Tongue (tissue), 1 donor: ENCODE measurements at regions not wholly inside any gene's neighbourhood (a gene's known extent, or its start where the extent isn't known, plus 50 kb on each side); places are given as distances from the start of the nearest gene placed in this dataset.

Source experiments
- DNase-seq: peaks from one replicate; pipeline ENCODE4 v3.0.0-alpha.2; 2015

GRCh38 chr2:20150110-20150706 is 74.7 kb downstream of the SDC1 start:
- no peak for DNase-seq

- no peak for DNase-seq
Observed at GRCh38 chr2:20149703-20150030, 75.3 kb downstream of the SDC1 start.

GRCh38 chr2:20148923-20149702 is 75.8 kb downstream of the SDC1 start:
- no peak for DNase-seq

DNA sequence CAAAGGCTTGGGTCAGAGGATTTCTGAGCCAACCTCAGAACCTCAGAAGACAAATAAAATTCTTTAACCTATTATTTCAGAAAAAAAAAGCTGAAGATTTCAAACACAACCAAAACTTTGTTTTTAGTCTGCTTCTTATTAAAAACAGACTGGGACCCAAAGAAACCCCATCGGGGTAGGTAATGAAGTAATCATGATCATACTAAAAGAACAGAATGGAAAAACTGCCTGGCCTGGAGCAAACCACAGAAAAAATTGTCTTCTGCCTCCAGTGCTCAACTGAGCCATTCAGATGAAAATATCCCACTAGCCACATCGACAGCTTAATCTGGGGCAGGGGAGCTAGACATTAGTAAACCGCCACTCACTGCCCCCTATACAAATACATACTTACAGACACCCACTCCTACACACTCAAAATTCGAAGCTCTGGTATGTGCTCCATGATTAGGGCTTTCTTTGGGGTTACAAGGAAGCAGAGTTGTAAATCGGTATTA is 76.5 kb downstream of the SDC1 start:
- no peak for DNase-seq

- no peak for DNase-seq
Observed at GRCh38 chr2:20147351-20147750, 77.6 kb downstream of the SDC1 start.

DNA sequence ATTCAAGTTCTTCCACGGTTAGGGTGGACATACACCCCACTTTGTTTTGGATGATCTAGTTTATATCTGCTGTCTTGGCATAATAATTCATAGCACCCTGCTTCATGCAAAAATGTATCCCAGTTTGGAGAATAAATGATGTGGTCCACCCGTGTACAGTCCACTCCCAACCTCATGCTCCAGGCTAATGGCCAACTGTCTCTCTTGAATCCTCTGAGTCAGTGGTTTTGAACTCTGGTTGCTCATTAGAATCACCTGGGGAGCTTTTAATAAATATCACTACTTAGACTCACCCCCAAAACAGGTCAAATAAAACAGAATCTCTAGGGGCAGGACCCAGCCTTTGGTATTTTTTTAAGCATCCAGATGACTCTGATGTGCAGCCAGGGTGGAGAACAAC is 78.5 kb downstream of the SDC1 start:
- DNase-seq = no peak

- DNase-seq = no peak
Observed at GRCh38 chr2:20145497-20146193, 79.3 kb downstream of the SDC1 start.

- DNase-seq = no peak
Observed at GRCh38 chr2:20144861-20145260, 80.1 kb downstream of the SDC1 start.

DNA sequence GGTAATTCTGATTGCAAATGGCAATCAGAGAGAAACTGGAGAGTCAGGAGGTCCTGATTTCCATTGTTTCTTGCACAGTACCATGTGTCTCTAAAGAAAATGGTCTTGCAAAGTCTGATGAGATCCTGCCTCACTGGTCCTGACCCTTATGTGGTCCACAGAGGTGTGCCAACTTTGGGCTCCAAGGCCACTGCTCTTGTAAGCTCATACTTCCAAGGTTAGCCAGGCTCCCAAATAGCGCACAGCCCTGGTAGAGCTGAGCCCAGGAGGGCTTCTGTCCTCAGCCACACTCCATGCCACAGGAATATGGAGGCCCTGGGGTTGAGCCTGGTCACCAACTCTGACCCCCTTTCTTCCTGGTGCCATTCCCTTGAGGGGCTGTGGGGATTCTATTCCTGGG is 80.7 kb downstream of the SDC1 start:
- DNase-seq = no peak

GRCh38 chr2:20143263-20143662 is 81.7 kb downstream of the SDC1 start:
- DNase-seq = no peak

GRCh38 chr2:20141806-20142205 is 83.1 kb downstream of the SDC1 start:
- DNase-seq = no peak

DNA sequence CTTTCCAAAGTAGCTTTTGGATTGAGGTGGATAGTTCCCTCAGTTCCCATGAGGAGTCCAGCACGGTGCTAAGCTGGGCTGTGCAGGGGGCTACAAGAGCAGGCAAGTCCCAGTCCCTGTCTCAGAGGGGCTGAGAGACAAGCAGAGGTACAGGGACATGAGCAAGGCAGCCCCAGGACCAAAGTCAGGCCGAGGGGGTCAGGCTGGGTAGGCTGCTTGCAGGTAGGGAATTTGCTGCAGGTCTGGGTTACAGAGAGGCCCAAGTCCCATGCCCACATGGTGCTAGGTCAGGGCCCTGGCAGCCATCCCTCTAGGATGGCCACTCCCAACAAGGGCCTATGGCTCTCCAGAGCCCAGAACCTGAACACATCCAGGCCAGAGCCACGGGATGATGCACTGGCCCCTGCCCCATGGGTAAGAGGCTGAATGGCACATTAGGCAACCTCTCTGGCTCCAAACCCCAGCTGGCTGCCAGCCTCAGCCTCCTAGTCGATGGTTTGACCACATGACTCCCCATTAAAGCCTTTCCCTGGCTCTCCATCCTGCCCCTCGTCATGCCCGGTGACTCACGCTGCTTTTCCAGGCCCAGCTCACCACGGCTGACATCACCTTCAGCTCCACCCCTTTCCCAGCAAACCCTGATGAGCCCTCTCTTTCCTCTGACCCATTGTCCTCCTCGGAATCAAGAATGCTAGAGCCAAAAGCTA is 83.7 kb downstream of the SDC1 start:
- no peak for DNase-seq

- DNase-seq = no peak
Observed at GRCh38 chr2:20140321-20141055, 84.4 kb downstream of the SDC1 start.

DNA sequence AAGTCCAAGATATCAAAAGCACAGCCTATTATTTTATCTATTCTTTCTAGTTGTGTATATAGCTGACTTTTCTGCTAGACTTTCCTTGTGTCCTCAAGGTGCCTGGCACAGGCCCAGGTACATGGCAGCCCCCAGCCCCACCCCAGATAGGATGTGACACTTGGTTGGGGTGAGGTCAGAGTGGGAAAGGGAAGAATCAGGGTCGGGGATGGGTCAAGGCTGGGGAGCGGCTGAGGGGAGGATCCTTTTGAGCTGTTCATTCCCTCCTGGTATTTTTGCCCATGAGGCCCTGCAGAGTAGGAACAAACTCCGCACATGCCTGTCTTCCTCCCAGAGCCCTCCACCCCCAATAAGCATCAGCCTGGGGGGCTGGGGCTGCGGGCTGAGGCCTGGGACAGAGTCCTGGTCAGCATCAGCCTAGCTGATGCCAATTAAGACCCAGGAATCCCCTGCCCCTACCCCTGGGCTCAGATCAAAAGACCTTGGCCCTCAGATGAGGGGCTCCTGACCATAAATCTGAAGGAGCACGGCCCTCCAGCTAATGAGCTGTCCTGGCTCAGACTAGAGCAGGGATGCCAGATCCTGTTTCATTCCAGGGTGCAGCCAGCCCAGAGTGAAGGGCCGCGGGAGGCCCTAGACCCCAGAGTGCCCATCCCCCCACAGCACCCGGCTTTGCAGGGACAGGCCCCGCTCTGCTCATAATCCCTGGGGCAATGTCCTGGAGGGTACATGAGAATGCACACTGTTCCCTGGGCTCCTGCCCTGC is 85.3 kb downstream of the SDC1 start:
- DNase-seq = no peak

- DNase-seq = no peak
Observed at GRCh38 chr2:20138696-20139095, 86.2 kb downstream of the SDC1 start.

GRCh38 chr2:20137884-20138283 is 86.5 kb upstream of the LAPTM4A start:
- DNase-seq = no peak

- no peak for DNase-seq
Observed at GRCh38 chr2:20137131-20137571, 85.7 kb upstream of the LAPTM4A start.

GRCh38 chr2:20136149-20136548 is 84.7 kb upstream of the LAPTM4A start:
- no peak for DNase-seq

DNA sequence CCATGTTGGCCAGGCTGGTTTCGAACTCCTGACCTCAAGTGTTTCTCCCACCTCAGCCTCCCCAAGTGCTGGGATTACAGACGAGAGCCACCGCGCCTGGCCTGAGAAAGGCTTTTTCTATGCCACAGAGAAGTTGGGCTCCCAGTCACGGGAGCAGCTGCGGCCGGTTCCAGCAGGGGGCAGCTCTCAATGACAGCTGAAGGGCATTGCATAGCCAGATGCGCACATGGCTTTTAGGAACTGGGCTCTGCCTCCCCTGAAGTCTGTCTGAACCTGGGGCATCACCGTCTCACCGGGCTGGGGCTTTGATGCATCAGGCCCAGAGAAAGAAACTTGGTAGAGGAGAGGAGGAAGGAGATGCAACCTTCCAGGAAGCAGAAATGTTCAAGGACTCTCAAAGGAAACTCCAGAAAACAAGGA is 84.2 kb upstream of the LAPTM4A start:
- peak; percentile 83 for DNase-seq

GRCh38 chr2:20132990-20133535 is 81.6 kb upstream of the LAPTM4A start:
- no peak for DNase-seq
